IPS-20b (cell line): ENCODE measurements at regions not wholly inside any gene's neighbourhood (a gene's known extent, or its start where the extent isn't known, plus 50 kb on each side); places are given as distances from the start of the nearest gene placed in this dataset.
"Not testable (repeated sequence)": the region's sequence is repeated elsewhere in the genome, so short reads cannot be mapped to it uniquely, and the experiment has no call there.

Source experiments
- H3K27ac ChIP-seq: one replicate; pipeline ENCODE4 v1.5.1; 2013; ENCODE audit warnings: low read length
- H3K27me3 ChIP-seq: 2 replicates; pipeline ENCODE4 v1.6.1; 2013; ENCODE audit warnings: mild to moderate bottlenecking, low read length, inconsistent platforms; ENCODE audit not compliant: insufficient read depth
- H3K36me3 ChIP-seq: 2 replicates; pipeline ENCODE4 v1.6.1; 2013; ENCODE audit warnings: low read depth, mild to moderate bottlenecking, inconsistent platforms, low read length, moderate library complexity; ENCODE audit not compliant: insufficient read depth
- H3K4me1 ChIP-seq: 2 replicates; pipeline ENCODE4 v1.6.1; 2013; ENCODE audit warnings: mild to moderate bottlenecking, control low read depth, inconsistent platforms, low read length, moderate library complexity; ENCODE audit not compliant: insufficient read depth
- H3K4me3 ChIP-seq: 2 replicates; pipeline ENCODE4 v1.5.1; 2013; ENCODE audit warnings: mild to moderate bottlenecking, low read length, inconsistent platforms
- H3K9ac ChIP-seq: 2 replicates; pipeline ENCODE4 v1.6.1; 2013; ENCODE audit warnings: low read depth, mild to moderate bottlenecking, inconsistent platforms, low read length, moderate library complexity
- H3K9me3 ChIP-seq: 2 replicates; pipeline ENCODE4 v1.6.1; 2013; ENCODE audit warnings: mild to moderate bottlenecking, low read depth, low read length, inconsistent platforms; ENCODE audit not compliant: insufficient read depth

DNA sequence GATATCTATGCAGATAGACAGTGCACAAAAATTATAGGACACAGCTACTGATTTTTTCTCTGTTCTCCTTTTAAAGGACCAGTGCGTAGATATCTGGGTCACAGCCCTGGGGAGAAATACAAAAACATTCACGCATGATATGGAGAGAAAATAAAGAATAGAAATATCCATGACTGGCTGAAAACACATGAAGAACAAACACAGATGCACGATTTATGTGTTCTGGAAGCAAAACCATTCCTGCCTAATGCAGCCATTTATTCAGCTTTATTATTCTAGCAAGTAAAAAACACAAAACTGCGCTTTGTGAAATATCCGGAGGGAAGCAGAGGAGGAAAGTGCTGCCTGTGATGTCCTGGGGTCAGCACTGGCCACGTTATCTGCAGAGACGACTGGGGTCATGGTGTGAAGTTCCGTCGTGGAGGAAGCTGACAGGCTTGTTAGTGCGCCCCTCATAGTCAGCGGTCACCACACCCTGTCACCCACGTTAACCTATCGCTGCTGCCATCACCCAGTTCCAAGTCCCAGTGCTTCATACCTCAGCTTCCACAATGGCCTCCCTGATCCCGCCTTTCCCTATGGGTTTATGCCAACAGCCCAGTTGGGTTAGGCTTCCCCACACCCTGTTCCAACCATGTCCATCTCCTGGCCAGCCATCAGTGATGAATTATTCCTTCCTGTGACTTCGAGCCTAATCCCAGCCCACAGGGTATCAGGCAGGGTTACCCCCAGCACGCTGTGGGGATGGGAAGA, 86.6 kb upstream of the RPS6KA2 start:
- H3K27ac ChIP-seq, result no peak overlapping the region
- no peaks in the 10 kb centered on the region for H3K9me3 ChIP-seq
- H3K36me3 ChIP-seq, result no peaks in the 10 kb centered on the region
- no peak overlapping the region for H3K9ac ChIP-seq
- H3K4me3 ChIP-seq, result no peak overlapping the region
- H3K27me3 ChIP-seq, result peaks cover 3% of the 10 kb centered on the region; the same call in 1 of the 2 replicates
- H3K4me1 ChIP-seq, result no peaks in the 10 kb centered on the region

DNA sequence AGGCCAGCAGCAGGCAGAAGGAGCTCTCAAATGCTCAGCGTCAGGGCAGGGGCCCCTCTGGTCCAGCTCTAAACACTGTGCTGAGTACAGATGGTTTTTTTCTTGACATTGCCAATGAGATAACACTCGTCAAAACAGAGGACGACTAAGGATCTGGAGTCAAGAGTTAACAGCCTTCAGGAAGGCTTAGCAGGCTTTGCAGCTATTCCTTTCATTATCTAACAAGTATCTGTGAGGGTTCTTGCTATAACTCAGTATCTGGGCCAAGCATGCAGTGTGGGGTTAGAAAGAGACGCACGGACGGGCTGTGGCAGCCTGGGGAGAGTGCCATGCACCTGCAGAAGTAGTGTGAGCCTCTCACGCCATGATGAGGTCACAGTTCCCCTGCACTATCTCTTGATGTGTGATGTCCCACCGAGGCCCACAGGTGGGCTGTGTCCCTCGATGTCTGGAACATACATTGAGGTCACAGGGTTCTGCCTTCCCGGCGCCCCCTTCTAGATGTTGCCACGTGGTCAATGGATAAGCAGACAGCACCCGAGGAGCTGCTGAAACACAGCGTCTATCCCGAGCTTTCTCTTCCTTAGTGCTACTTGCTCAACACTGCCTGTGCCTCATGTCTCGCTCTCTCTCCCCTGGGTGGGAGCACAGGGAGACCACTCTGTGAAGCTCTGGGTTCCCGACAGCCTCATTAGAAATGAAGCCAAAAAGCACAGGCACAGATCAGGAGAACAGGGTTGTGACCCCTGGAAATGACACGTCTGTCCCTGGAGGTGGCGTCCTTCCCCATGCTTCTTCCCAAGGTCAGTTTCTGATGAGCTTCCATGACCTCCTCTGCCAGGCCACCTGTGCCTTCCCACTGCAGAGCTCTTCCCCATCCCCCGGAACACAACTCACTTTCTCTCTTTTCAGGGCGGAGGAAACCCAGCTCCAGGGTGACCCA, 85.5 kb upstream of the RPS6KA2 start:
- Histone ChIP-seq H3K9me3 (no peaks in the 10 kb centered on the region), H3K4me3 (no peak overlapping the region), H3K27ac (no peak overlapping the region)

DNA sequence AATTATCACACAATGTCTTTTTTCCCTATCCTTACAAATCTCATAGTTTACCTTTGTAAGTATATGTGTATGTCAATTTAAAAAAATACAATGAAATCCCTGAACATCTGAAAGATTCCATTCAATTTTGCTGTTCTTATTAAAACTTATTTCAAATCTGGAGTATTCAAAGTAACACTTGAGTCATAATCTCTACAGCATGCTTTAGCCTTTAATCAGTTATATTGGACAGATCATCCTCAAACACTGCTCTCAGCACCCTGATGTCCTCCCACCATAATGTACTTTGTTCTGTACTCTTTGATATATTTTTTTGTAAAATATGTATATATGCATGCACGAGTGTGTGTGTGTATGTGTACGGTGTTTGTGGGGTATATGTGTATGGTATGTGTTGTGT, 83.0 kb upstream of the RPS6KA2 start:
- Histone ChIP-seq H3K9ac (no peak overlapping the region), H3K4me1 (0 out of 2 replicates have a peak, but pooled peaks cover 2% of the 10 kb centered on the region), H3K36me3 (no peaks in the 10 kb centered on the region), H3K4me3 (no peak overlapping the region), H3K9me3 (no peaks in the 10 kb centered on the region), H3K27ac (no peak overlapping the region), H3K27me3 (peaks cover 19% of the 10 kb centered on the region)

More for the DNA sequence above, 85.5 kb upstream of the RPS6KA2 start:
- no peak overlapping the region for H3K9ac ChIP-seq
- no peaks in the 10 kb centered on the region for H3K4me1 ChIP-seq
- H3K36me3 ChIP-seq, result no peaks in the 10 kb centered on the region
- H3K27me3 ChIP-seq, result peaks cover 12% of the 10 kb centered on the region

DNA sequence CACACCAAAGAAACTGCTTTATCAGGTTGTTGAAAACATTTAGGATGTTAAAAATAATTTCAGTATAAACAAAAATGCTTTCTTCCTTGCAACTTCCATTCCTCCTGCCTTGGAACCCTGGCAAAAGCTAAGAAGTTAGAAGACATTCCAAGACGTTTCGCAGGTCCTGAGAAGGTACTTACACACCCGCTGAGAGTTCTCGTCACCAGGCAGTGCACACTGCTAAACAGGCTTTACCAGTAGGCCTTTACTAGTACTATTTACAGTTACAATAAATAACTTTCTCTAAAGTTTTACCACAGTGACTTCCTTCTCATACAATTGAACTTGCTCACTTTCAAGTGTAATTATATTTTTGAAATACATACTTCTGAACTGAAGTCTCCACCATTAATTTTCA, 81.4 kb upstream of the RPS6KA2 start:
- H3K9ac ChIP-seq, result no peak overlapping the region

DNA sequence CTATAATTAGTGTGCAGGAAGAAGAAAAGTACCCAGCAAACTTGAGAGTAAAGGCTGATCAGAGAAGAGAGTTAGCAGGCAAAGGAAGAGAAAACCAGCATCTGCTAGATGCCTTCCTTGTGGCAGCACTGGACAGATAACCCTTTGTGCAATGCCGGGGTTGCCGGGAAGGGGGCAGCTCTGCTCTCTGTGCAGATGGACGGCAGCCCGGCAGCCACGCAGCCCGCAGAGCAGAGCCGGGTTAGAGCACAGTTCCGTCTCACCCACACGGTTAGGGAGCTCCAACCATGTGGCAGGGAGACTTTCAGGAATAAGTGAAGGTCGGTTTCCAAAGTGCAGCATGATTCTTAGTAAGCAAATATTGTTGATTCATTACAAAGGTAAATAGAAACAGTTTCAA, 80.0 kb upstream of the RPS6KA2 start:
- no peak overlapping the region for H3K27ac ChIP-seq
- H3K4me3 ChIP-seq, result no peak overlapping the region
- no peak overlapping the region for H3K9ac ChIP-seq

More for the DNA sequence above, 81.4 kb upstream of the RPS6KA2 start:
- Histone ChIP-seq H3K9me3 (no peaks in the 10 kb centered on the region), H3K4me1 (peaks cover 13% of the 10 kb centered on the region; the same call in 1 of the 2 replicates), H3K27ac (no peak overlapping the region), H3K27me3 (peaks cover 19% of the 10 kb centered on the region), H3K4me3 (no peak overlapping the region), H3K36me3 (no peaks in the 10 kb centered on the region)

DNA sequence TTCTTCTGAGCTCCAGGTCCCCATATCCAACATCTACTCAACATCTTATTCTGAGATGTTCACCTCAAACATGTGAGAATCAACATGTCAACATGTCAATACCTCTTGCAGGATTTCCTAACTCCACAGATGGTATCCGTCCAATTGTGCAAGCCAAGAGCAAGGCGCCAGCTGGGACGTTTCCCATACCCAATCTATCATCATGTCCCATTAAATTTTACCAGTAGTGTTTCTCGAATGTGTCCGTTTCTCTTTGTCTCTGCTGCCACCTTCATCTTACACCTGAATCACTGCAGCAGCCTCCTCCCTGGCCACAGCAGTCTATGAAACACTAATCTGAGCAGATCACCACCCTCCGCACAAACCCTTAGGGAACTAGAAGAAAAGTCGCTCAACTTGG, 78.0 kb upstream of the RPS6KA2 start:
- peaks cover 19% of the 10 kb centered on the region for H3K27me3 ChIP-seq
- no peak overlapping the region for H3K9ac ChIP-seq
- no peaks in the 10 kb centered on the region for H3K9me3 ChIP-seq
- H3K27ac ChIP-seq, result no peak overlapping the region
- H3K4me1 ChIP-seq, result peaks cover 23% of the 10 kb centered on the region; the same call in 1 of the 2 replicates
- no peaks in the 10 kb centered on the region for H3K36me3 ChIP-seq
- no peak overlapping the region for H3K4me3 ChIP-seq

More for the DNA sequence above, 80.0 kb upstream of the RPS6KA2 start:
- peaks cover 19% of the 10 kb centered on the region for H3K27me3 ChIP-seq
- no peaks in the 10 kb centered on the region for H3K36me3 ChIP-seq
- peaks cover 23% of the 10 kb centered on the region; the same call in 1 of the 2 replicates for H3K4me1 ChIP-seq
- no peaks in the 10 kb centered on the region for H3K9me3 ChIP-seq

DNA sequence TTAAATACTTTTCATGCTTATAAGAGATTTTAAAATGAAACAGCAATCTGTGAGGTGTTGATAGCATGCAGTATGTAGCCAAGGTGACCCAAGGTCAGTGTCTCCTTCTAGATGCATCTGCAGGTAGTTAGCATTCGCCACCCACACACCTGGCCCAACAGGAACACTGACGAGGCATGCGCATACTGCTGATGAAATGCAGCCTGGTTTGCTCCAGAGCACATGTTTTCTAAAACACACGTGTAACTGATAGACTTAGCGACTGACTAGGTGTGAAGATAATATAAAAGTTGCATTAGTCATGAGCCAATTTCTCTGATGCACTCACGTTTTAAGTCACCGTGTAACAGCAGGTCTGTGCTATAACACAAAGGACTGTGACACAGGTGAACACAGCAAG, 77.1 kb upstream of the RPS6KA2 start:
- Histone ChIP-seq H3K27ac (no peak overlapping the region), H3K27me3 (peaks cover 19% of the 10 kb centered on the region), H3K36me3 (no peaks in the 10 kb centered on the region), H3K9ac (no peak overlapping the region), H3K4me1 (peaks cover 23% of the 10 kb centered on the region; the same call in 1 of the 2 replicates), H3K4me3 (no peak overlapping the region), H3K9me3 (no peaks in the 10 kb centered on the region)

DNA sequence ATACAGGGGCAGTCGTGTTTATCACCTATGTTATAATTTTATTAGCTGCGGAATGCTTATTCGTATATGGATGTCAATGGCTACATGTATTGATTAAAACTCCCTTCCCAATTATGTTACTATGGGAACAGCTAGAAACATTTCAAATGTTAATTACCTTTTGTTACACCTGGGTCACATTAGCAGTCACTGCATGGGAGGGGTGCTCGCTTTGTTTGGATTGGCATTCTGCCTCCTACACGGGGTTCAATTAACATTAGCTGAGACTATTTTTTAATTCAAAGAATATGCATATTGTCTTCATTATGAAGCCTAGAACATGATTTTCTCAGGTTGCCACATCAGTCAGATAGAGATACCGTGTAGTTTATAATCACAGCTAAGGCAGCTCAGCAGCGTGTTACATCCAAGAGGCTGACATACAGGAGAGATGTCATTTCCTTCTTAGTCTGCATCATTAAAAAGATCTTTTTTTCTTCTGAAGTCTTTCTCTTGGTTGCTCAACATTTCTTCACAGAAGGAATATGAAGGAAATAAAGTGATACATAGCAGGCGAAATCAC, 76.2 kb upstream of the RPS6KA2 start:
- H3K27ac ChIP-seq, result no peak overlapping the region
- H3K36me3 ChIP-seq, result no peaks in the 10 kb centered on the region
- no peaks in the 10 kb centered on the region for H3K9me3 ChIP-seq
- peaks cover 11% of the 10 kb centered on the region for H3K27me3 ChIP-seq
- H3K4me3 ChIP-seq, result peak overlapping the region; percentile 4; the same call in 1 of the 2 replicates
- H3K9ac ChIP-seq, result no peak overlapping the region
- H3K4me1 ChIP-seq, result peaks cover 23% of the 10 kb centered on the region; the same call in 1 of the 2 replicates

DNA sequence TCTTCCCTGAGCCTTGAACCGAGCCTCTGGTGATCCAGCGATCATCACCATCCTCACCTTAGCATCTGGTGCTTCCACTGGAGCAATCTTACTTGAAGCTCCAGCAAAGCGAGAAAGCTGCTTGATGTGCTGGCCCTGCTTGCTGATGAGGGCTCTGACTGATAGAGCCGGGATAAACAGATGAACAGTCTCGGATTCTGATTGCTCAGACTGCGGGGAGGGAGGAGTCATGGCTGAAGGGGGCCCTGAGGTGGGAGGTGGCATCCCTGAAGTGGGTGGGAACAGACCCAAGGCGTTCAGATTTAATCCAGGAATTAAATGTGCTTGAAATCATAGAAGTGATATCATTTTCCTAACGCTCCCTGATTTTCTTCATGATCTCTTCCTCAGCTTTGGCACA, 74.4 kb upstream of the RPS6KA2 start:
- H3K4me1 ChIP-seq, result peaks cover 23% of the 10 kb centered on the region; the same call in 1 of the 2 replicates
- not testable (repeated sequence) for H3K27me3 ChIP-seq, H3K4me3 ChIP-seq, H3K9me3 ChIP-seq, H3K27ac ChIP-seq, H3K36me3 ChIP-seq, H3K9ac ChIP-seq

DNA sequence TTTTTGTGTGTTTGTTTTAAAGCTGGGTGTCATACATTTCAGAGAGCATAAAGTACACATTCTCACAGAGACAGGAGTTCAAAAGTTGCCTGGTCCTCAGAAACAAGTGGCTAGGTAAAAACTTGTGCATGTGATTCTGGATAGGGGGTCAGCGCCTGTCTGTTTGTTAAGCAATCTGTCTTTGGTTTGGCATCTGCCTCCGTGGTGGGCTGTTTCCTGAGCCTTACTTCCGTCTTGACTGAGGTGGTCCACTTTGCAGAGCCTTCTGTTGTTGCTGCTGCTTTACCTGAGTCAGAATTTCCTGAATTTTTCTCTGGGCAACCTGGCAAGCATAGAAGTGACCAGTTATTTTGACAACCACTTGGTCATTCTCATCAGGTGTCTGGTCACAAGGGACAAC, 73.8 kb upstream of the RPS6KA2 start:
- not testable (repeated sequence) for H3K27me3 ChIP-seq, H3K27ac ChIP-seq

DNA sequence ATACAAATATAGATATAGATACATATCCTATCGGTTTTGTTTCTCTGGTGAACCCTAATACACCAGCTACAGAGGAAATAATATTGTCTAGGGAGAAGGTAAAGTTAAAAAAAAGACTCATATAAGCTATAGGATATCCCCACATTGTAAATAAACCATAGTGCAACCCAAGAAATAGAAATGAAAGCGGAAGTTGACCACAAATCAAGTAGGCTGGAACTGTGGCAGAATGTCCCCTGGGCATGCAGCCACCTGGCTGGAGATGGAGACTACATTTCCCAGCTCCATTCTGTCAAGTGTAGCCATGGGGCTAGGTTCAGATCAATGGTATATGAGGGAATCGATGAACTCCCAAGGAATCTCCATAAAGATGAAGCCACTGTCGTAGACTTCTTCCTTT, 70.1 kb upstream of the RPS6KA2 start:
- Histone ChIP-seq H3K4me1 (no peaks in the 10 kb centered on the region), H3K27ac (no peak overlapping the region), H3K36me3 (no peaks in the 10 kb centered on the region), H3K4me3 (no peak overlapping the region), H3K9me3 (no peaks in the 10 kb centered on the region), H3K27me3 (no peaks in the 10 kb centered on the region), H3K9ac (no peak overlapping the region)

More for the DNA sequence above, 73.8 kb upstream of the RPS6KA2 start:
- H3K9me3 ChIP-seq, H3K36me3 ChIP-seq, H3K9ac ChIP-seq, H3K4me3 ChIP-seq: not testable (repeated sequence)
- peaks cover 23% of the 10 kb centered on the region; the same call in 1 of the 2 replicates for H3K4me1 ChIP-seq
